ENCODE measurements at regions not wholly inside any gene's neighbourhood (a gene's known extent, or its start where the extent isn't known, plus 50 kb on each side); places are given as distances from the start of the nearest gene placed in this dataset.

GRCh38 chr9:82555431-82556051 lies 507.4 kb downstream of the RASEF start:
- TF ChIP-seq CTCF (conservative IDR thresholded peaks at IDR 0.05; ENCODE audit: low read depth, low read length), result no peak
- no peak for DNase-seq (ENCODE audit: low read depth)
- no peak overlapping the region for H3K4me3 ChIP-seq (ENCODE audit: low read length)

- no peak for DNase-seq (ENCODE audit: low read depth)
- TF ChIP-seq CTCF (conservative IDR thresholded peaks at IDR 0.05; ENCODE audit: low read depth, low read length), result no peak
- H3K4me3 ChIP-seq (ENCODE audit: low read length), result no peak overlapping the region
Measured at GRCh38 chr9:82558346-82558745, 504.6 kb downstream of the RASEF start.

GRCh38 chr9:82558855-82559630 lies 503.9 kb downstream of the RASEF start:
- TF ChIP-seq CTCF (conservative IDR thresholded peaks at IDR 0.05; ENCODE audit: low read depth, low read length), result no peak
- DNase-seq (ENCODE audit: low read depth), result no peak
- H3K4me3 ChIP-seq (ENCODE audit: low read length), result no peak overlapping the region

GRCh38 chr9:82560036-82560435 lies 502.9 kb downstream of the RASEF start:
- DNase-seq (ENCODE audit: low read depth), result no peak
- no peak for TF ChIP-seq CTCF (conservative IDR thresholded peaks at IDR 0.05; ENCODE audit: low read depth, low read length)
- no peak overlapping the region for H3K4me3 ChIP-seq (ENCODE audit: low read length)

- TF ChIP-seq CTCF (conservative IDR thresholded peaks at IDR 0.05; ENCODE audit: low read depth, low read length), result no peak
- DNase-seq (ENCODE audit: low read depth), result no peak
Measured at GRCh38 chr9:82560457-82560904, 502.5 kb downstream of the RASEF start.

GRCh38 chr9:82563094-82563493 lies 499.8 kb downstream of the RASEF start:
- no peak for DNase-seq (ENCODE audit: low read depth)
- H3K4me3 ChIP-seq (ENCODE audit: low read length), result no peak overlapping the region
- no peak for TF ChIP-seq CTCF (conservative IDR thresholded peaks at IDR 0.05; ENCODE audit: low read depth, low read length)

More at GRCh38 chr9:82560457-82560904, 502.5 kb downstream of the RASEF start:
- H3K4me3 ChIP-seq (ENCODE audit: low read length), result no peak overlapping the region

GRCh38 chr9:82563841-82564240 lies 499.1 kb downstream of the RASEF start:
- H3K4me3 ChIP-seq (ENCODE audit: low read length), result no peak overlapping the region
- no peak for DNase-seq (ENCODE audit: low read depth)
- no peak for TF ChIP-seq CTCF (conservative IDR thresholded peaks at IDR 0.05; ENCODE audit: low read depth, low read length)
